ENCODE measurements at regions not wholly inside any gene's neighbourhood (a gene's known extent, or its start where the extent isn't known, plus 50 kb on each side); places are given as distances from the start of the nearest gene placed in this dataset.

DNA sequence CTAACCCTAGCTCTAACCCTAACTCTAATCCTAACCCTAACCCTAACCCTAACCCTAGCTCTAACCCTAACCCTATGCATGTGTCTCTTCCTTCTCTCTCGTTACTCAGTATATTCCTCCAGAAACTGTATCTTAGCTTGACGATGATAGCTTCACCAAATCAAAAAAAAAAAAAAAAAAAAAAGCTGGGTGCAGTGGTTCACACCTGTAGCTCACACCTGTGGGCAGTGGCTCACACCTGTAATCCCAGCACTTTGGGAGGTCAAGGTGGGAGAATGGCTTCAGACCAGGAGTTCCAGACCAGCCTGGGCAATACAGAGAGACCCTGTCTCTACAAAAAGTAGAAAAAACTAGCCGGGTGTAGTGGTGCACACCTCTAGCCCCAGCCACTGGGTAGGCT is 414.0 kb downstream of the GATA3 start:
- no peaks in the 10 kb centered on the region for H3K27me3 ChIP-seq
- no peaks in the 10 kb centered on the region for H3K36me3 ChIP-seq
- DNase-seq, result no peak
- no peak overlapping the region for H3K4me3 ChIP-seq
- no peaks in the 10 kb centered on the region for H3K9me3 ChIP-seq

DNA sequence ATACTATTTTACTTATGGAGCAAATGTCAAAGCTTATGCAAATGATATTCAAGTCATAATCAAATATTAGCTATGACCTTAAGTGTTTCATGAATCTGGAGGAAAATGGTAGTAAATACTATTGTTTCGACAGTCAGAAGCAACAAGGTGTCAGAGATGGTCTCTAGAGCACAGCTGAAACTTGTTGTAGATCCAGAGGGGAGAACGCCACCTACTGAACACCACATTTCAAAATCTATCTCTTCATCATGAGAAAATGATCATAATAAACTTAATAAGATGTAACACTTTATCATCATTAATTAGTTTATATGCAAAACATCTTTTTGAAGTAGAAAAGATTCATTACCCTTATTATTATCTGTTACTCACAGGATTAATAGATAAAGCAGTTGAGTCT is 418.7 kb downstream of the GATA3 start:
- no peak overlapping the region for H3K4me3 ChIP-seq
- DNase-seq, result no peak

DNA sequence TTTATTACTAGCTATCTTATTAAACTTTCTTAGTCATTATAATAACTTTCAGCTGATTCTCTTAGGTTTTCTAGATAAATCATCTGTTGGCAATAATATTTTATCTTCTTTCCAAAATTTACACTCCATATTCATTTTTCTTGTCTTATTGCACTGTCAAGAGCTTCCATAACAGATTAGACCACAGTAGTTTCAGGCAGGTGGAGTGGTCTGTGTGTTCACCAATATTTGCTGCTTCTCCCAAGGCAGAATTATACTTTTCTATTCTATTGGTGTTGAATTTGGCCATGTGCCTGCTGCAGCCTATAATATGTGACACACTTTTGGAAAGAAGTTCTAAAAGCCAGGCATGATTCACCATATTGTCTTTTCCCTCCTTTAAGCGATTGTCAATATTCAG is 422.8 kb downstream of the GATA3 start:
- no peak for DNase-seq
- Histone ChIP-seq H3K4me3 (no peak overlapping the region), H3K27me3 (no peaks in the 10 kb centered on the region), H3K9me3 (peaks cover 8% of the 10 kb centered on the region), H3K36me3 (no peaks in the 10 kb centered on the region)

More for the DNA sequence above, 418.7 kb downstream of the GATA3 start:
- no peaks in the 10 kb centered on the region for H3K36me3 ChIP-seq
- no peaks in the 10 kb centered on the region for H3K27me3 ChIP-seq
- H3K9me3 ChIP-seq, result peaks cover 8% of the 10 kb centered on the region

DNA sequence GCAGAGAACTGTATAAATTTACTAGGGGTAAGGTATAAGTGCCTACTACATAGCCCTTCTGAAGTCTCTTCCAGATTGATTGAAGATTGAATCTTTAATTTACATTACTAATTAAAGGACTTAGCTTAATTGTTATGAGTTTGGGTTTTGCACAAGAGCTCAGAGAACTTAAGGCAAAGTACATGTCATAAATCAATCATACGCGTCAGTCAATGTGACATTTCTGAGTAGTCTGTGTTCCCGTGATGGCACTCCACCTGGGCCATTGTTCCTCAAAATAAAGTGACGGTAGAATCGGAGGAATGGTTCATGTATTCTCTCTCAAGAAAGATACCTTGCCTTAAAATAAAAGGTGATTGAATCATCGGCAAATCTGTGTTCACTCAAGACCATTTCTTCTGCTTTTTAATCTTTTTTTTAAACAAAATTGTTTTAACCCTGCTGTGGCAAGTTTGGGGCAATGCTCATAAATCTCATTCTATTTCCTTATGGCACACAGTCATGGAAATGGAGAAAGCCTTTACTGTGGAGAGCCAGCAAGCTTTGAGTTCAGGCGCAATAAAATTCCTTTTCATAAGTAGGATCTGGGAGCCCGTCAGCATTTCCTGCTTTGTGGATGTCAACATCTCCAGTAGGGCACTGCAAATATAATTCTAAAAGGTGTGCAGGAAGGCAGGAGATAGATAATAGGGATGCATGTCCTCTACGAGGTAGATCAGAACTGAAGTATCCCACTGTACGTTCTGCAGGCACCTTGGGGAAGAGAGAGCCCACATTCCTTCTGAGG is 427.4 kb downstream of the GATA3 start:
- Histone ChIP-seq H3K36me3 (no peaks in the 10 kb centered on the region), H3K9me3 (peaks cover 5% of the 10 kb centered on the region)
- DNase-seq, result no peak

DNA sequence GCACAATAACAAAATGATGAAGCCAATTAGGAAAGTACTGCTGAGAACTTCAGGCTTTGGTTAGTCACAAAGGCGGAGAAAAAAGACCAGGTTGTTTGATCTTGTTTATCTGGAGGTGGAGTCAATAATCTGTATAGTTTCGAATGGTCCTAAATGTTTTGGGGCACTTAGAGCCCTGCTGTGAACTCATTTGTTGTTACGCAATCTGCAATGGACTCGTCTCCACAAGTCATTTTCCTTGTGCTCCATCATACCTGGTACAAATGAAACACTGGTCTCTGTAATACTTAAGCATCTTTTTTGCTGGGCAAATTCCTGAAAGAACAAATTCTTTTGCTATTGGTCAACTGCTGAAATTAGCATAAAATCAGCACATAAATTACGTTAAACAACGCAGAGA is 430.5 kb downstream of the GATA3 start:
- H3K27me3 ChIP-seq, result no peaks in the 10 kb centered on the region
- H3K9me3 ChIP-seq, result no peaks in the 10 kb centered on the region
- no peak overlapping the region for H3K4me3 ChIP-seq
- no peaks in the 10 kb centered on the region for H3K36me3 ChIP-seq
- DNase-seq, result no peak

More for the DNA sequence above, 427.4 kb downstream of the GATA3 start:
- no peak overlapping the region for H3K4me3 ChIP-seq
- no peaks in the 10 kb centered on the region for H3K27me3 ChIP-seq

DNA sequence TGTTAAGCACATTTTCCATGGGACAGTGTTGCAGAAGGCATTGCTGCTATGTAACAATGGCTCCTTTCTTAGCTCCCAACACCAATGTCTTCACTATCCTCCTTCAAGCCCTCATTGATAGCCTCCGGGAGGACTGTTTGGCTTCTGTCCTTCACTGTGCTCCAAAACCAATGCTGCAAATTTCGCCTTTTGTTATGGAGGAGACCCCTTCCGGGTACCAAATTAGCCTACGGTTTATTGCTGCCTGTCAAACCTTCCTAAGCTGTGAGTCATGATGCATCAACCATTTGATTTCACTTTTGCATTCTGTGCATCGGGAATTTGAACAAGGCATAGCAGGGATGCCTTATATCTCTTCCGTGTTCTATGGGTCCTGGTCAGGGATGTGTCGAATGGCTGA is 432.9 kb downstream of the GATA3 start:
- Histone ChIP-seq H3K36me3 (no peaks in the 10 kb centered on the region), H3K4me3 (no peak overlapping the region), H3K9me3 (no peaks in the 10 kb centered on the region), H3K27me3 (no peaks in the 10 kb centered on the region)
- DNase-seq, result no peak

DNA sequence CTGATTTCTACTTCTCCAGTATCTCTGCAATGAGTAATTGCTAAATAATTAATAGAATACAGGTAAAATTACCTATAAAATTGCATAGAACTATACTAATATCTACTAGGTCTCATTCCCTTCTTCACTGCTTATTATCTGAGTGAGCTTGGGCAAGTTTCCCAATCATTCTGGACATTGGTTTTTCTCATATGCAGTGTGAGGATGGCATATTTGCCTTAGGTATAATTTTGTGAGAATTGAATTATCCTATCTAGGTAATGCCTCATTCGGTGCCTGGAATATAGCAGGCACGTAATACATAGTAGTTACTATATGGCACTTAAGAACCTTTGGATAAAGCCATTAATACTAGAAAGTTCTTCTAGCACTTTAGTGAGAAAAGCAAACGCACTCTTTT is 434.7 kb downstream of the GATA3 start:
- Histone ChIP-seq H3K36me3 (no peaks in the 10 kb centered on the region), H3K4me3 (no peak overlapping the region), H3K27me3 (no peaks in the 10 kb centered on the region), H3K9me3 (no peaks in the 10 kb centered on the region)
- no peak for DNase-seq

DNA sequence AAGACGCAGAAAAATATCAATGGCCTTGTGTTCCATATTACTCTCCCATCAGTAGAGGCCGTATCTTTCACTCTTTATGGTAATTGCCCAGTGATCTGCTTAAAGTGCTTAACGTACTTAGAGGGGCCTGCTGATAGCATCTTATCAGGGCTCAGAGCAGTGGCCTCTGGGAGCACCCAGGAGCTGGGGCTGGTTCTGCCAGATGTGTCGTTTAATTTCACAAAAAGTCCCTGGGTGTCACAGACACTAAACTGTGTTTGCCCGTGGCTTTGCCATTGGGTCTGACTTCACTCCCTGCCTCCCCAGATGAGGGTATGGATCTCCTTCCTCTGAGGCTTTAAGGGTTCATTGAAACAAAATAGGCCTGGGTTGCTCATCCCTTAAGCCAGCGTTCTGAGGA is 435.3 kb downstream of the GATA3 start:
- Histone ChIP-seq H3K27me3 (no peaks in the 10 kb centered on the region), H3K4me3 (no peak overlapping the region), H3K9me3 (no peaks in the 10 kb centered on the region), H3K36me3 (no peaks in the 10 kb centered on the region)
- no peak for DNase-seq

DNA sequence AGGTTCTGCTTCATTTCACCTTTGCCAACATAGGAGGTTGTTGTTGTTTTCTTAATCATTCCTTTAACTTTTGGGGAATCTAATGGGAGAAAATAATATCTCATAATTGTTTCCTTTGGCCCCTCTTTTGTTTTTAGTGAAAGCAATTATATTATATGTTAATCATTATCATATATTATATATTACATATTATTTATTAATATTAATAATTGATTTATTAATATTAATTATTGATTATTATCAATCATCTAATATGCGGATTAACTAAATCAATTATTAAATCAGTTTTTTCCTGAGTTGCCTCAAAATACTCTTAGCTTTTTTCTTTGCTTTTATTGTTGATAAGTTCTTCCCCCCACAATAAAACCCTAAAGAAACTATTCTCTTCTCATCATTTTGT is 443.8 kb downstream of the GATA3 start:
- Histone ChIP-seq H3K4me3 (no peak overlapping the region), H3K9me3 (peaks cover 1% of the 10 kb centered on the region; the same call in 1 of the 2 replicates), H3K36me3 (no peaks in the 10 kb centered on the region), H3K27me3 (no peaks in the 10 kb centered on the region)
- DNase-seq, result no peak

DNA sequence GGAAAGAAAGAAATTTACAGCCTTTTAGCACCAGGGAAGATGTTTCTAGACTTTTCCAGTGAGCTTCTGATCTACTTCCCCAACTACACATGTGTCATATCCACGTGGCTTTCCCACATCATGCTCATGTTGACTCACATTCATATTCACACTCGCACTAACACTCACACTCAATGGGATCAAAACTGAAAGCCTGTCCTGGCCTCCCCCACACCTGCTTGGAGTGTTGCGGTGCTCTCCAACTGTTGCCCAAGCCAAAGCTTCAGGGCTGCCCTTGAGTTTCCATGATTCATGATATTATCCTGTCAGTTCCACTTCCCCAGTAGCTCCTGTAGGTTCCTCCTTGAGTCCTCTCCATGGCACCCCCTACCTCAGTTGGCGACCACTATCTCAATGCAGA is 444.4 kb downstream of the GATA3 start:
- H3K36me3 ChIP-seq, result no peaks in the 10 kb centered on the region
- H3K9me3 ChIP-seq, result peaks cover 1% of the 10 kb centered on the region; the same call in 1 of the 2 replicates
- no peaks in the 10 kb centered on the region for H3K27me3 ChIP-seq
- DNase-seq, result no peak
- no peak overlapping the region for H3K4me3 ChIP-seq

DNA sequence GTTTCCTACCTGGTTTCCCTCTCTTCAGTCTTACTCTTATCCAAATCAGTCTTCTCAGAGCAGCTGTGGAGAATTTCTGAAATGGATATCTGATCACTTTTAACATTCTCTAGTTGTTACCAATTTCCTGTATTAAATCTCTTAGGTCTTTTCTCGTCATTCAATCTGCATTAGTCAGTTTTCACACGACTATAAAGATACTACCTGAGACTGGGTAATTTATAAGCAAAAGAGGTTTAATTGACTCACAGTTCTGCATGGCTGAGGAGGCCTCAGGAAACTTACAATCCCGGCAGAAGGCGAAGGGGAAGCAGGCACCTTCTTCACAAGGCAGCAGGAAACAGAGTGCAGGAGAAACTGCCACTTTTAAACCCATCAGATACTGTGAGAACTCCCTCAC is 444.8 kb downstream of the GATA3 start:
- Histone ChIP-seq H3K9me3 (peaks cover 1% of the 10 kb centered on the region; the same call in 1 of the 2 replicates), H3K4me3 (no peak overlapping the region)
- no peak for DNase-seq

DNA sequence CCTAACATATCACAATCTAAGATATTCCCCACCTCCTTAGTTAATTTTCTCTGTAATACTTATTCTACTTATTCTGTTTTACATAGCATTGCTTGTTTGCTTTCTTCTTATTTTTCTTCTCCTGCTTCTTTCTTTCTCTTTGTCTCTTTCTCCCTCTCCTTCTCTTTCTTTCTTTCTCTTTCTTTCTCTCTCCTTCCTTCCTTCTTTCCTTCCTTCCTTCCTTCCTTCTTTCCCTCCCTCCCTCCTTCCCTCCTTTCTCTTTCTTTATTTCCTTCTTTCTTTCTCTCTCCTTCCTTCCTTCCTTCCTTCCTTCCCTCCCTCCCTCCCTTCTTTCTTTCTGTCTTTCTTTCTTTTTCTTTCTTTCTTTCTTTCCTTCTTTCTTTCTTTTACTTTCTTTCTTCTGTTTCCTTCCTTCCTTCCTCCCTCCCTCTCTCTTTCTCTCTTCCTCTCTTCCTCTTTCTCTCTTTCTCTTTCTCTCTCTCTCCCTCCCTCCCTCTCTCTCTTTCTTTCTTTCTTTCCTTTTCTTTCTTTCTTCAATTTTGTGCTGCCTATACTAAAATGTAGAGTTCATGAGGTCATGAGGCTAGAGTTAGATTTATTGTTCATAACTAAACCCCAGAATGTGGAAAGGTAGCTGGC is 445.4 kb downstream of the GATA3 start:
- H3K27me3 ChIP-seq, result no peaks in the 10 kb centered on the region
- peaks cover 1% of the 10 kb centered on the region; the same call in 1 of the 2 replicates for H3K9me3 ChIP-seq
- H3K36me3 ChIP-seq, result no peaks in the 10 kb centered on the region
- H3K4me3 ChIP-seq, result no peak overlapping the region
- DNase-seq, result no peak

More for the DNA sequence above, 444.8 kb downstream of the GATA3 start:
- Histone ChIP-seq H3K36me3 (no peaks in the 10 kb centered on the region), H3K27me3 (no peaks in the 10 kb centered on the region)

DNA sequence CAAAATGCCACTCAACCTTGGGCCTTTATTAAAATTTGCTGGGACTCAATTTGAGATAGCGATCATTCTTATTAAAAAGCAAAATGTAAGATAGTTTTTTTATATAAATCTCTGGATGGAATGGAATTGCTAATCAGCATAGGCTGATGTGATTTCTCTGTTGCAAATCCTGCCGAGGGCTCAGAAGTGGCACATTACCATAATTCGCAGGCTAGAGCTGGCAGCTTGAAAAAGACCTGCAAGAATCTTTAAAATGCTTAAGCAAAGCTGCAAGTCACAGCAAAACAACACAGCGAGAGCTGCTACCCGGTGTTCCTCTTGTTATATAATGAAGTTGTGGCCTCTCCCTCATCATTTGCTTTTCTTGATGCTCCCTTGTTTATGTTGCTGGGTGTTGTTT is 448.1 kb downstream of the GATA3 start:
- Histone ChIP-seq H3K4me3 (no peak overlapping the region), H3K27me3 (no peaks in the 10 kb centered on the region), H3K9me3 (peaks cover 1% of the 10 kb centered on the region; the same call in 1 of the 2 replicates), H3K36me3 (no peaks in the 10 kb centered on the region)
- DNase-seq, result no peak

DNA sequence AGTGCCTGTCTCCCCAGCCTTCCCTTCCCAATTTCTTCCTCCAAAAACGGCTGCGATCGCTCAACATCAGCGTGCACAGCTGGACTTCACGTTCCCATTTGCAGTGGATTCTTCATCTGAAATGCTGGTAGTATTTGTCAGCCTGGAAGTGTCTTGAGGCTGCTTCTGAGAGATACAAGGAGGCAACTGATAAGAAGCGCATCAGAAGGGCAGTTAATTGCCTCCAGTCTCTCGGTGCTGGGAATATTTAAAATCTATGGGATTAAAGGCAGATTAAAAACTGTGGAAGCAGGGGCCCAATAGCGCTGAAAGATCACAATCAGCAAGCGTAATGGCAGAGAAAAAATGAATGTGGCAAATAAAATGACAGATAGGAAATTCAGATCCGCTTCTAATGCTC is 450.0 kb downstream of the GATA3 start:
- no peak overlapping the region for H3K4me3 ChIP-seq

DNA sequence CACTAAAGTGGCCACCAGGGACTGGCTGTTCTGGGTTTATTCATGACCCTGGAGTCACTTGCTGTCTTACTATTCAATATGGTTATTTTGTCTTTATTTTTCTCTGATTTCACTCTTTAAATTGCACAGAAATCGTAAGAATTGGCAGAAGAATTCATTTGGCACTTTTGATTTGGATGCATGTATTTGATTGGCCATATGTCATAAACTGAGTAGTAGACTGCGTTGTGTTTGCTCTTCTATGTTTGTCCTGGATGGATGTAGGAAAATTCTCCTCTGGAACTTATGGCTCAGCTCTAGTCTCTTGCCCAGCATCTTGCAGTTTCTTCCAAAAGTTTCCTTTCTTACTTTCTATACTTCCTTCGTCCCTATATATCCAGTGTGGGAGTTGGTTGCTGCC is 452.7 kb downstream of the GATA3 start:
- no peak for DNase-seq
- peaks cover 1% of the 10 kb centered on the region; the same call in 1 of the 2 replicates for H3K9me3 ChIP-seq
- H3K36me3 ChIP-seq, result no peaks in the 10 kb centered on the region; the same call in 1 of the 2 replicates
- no peaks in the 10 kb centered on the region for H3K27me3 ChIP-seq
- no peak overlapping the region for H3K4me3 ChIP-seq

More for the DNA sequence above, 450.0 kb downstream of the GATA3 start:
- Histone ChIP-seq H3K9me3 (peaks cover 1% of the 10 kb centered on the region; the same call in 1 of the 2 replicates), H3K27me3 (no peaks in the 10 kb centered on the region), H3K36me3 (no peaks in the 10 kb centered on the region; the same call in 1 of the 2 replicates)
- no peak for DNase-seq

DNA sequence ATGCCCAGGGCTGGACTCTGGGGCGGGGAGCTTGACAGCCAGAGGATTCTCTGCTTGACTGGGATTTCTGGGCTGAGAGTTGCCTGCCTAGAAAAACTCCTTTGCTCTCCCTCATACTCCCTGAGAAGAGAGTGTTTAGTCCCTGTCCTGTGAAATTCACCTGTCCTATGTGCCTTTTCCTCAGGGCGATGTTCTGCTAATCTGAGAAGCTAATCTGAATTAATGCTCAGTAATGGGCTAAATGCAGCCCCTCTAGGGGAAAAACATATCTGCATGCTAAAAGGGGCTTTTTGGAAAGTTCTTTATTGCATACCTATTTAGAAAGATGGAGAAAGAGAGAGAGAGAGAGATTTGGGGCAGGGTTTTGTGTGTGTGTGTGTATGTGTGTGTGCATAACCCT is 454.4 kb downstream of the GATA3 start:
- DNase-seq, result no peak
- Histone ChIP-seq H3K4me3 (no peak overlapping the region), H3K9me3 (no peaks in the 10 kb centered on the region)

DNA sequence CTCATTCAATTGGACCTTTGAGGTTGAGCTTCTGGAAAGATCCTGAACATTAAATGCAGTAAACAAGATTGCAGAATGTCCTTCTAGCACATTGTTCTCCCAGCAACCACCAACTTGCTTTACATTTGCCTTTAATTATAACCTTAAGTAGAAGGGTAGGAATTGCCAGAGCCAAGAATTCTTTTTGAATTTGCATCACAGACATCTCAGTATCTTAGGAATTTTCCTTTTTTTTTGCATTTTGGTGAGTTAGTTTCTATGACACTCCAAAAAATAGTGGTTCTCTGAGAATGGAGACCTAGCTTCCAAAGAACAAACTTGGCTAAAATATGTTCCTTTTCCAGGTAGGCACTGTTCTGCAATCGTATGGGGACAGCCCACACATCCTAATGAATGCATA is 456.0 kb downstream of the GATA3 start:
- H3K27me3 ChIP-seq, result no peaks in the 10 kb centered on the region
- DNase-seq, result no peak
- H3K4me3 ChIP-seq, result no peak overlapping the region
- H3K9me3 ChIP-seq, result no peaks in the 10 kb centered on the region
- no peaks in the 10 kb centered on the region; the same call in 1 of the 2 replicates for H3K36me3 ChIP-seq

More for the DNA sequence above, 454.4 kb downstream of the GATA3 start:
- Histone ChIP-seq H3K27me3 (no peaks in the 10 kb centered on the region), H3K36me3 (no peaks in the 10 kb centered on the region; the same call in 1 of the 2 replicates)

DNA sequence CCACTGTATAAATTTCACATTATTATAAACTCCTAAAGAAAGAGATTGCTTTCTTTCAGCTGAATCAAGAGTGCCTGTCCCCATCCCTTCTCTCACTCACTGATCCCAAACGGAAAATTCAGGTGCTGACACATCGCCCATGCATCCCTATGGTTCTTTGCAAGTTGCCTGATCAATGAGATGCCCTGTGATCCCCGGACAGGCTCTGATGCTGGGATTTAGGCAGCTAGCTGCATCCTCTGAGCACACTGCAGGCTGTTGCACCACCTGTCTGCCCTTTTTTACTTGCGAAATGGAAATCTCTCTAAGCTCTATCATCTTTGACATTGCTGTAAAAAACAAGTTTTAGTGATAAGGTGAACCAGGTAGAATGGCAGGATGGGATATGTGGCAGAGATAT is 456.5 kb downstream of the GATA3 start:
- no peak for DNase-seq
- Histone ChIP-seq H3K36me3 (no peaks in the 10 kb centered on the region; the same call in 1 of the 2 replicates), H3K27me3 (no peaks in the 10 kb centered on the region), H3K9me3 (no peaks in the 10 kb centered on the region), H3K4me3 (no peak overlapping the region)
